Brain microvascular endothelial cell (primary cell): ENCODE measurements at regions not wholly inside any gene's neighbourhood (a gene's known extent, or its start where the extent isn't known, plus 50 kb on each side); places are given as distances from the start of the nearest gene placed in this dataset.

Experiments used
- DNase-seq: peaks from one replicate; pipeline ENCODE4 v3.0.0-alpha.2; 2020
- H3K27ac ChIP-seq: fragments of 250-450 bp; sonication (Bioruptor Pico); 2 replicates; pipeline ENCODE4 v1.5.1; 2020; ENCODE audit warnings: mild to moderate bottlenecking, moderate library complexity
- H3K27me3 ChIP-seq: fragments of 250-450 bp; sonication (Bioruptor Pico); replicated peaks from 2 replicates; pipeline ENCODE4 v1.5.1; 2020; ENCODE audit warnings: mild to moderate bottlenecking
- H3K36me3 ChIP-seq: fragments of 250-450 bp; sonication (Bioruptor Pico); replicated peaks from 2 replicates; pipeline ENCODE4 v1.5.1; 2020; ENCODE audit warnings: mild to moderate bottlenecking
- H3K4me3 ChIP-seq: 2 replicates; pipeline ENCODE4 v1.5.1; 2011; ENCODE audit warnings: low read depth, mild to moderate bottlenecking, control low read depth, low read length, moderate library complexity
- CTCF ChIP-seq: IDR thresholded peaks from 2 replicates; pipeline ENCODE4 v1.5.1; 2011; ENCODE audit warnings: low read depth, mild to moderate bottlenecking, moderate library complexity, low read length, control low read depth, inconsistent platforms; ENCODE audit errors: missing control alignments
- in situ Hi-C: cut with HindIII; loops from 2 replicates; pipeline ENCODE4 v1.10.0; 2017; ENCODE audit warnings: low sequenced_read_pairs, low pct_ligation_motif_present

DNA sequence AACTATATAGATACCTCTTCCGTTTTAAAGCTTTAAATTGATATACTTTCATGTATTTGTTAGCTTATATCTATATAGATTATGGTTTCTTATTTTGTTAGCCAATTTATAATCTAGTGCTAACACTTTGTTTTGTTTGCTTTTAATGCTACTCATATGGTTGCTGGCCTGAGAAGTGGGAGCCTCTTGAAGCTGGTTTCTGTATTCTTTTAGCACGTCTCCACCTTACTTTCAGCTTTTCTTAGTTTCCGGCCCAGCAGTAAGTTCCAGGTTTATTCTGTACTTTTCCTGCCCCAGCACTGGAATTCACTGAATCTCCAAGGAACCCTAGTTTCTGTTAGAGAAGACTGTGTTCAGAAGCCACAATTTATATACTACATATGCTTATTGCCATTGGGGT, 458.9 kb downstream of the PRR16 start:
- no peaks in the 10 kb centered on the region for H3K36me3 ChIP-seq
- H3K4me3 ChIP-seq: no peak overlapping the region
- in situ Hi-C loops: no loop called here
- H3K27me3 ChIP-seq: no peaks in the 10 kb centered on the region
- DNase-seq: no peak
- no peak overlapping the region for H3K27ac ChIP-seq
- no peak for TF ChIP-seq CTCF

DNA sequence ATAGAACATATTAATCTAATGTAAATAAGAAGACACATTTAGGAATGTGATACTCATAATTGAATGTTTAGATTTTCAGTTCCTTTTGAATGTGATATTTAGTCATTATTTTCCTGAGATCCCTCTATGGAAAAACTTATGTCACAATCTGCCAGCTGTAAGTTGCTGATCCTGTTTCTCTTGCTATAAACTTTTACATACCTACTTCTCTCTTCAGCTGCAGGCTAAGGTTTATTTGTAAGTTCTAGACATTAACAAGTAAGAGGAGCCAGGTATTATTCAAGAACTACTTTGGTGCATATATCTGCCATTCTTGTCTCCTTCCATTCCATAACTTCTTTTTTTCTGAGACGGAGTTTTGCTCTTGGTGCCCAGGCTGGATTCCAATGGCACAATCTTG, 462.4 kb downstream of the PRR16 start:
- H3K4me3 ChIP-seq: no peak overlapping the region
- TF ChIP-seq CTCF: no peak
- H3K27me3 ChIP-seq: no peaks in the 10 kb centered on the region
- no peaks in the 10 kb centered on the region for H3K36me3 ChIP-seq
- no peak for DNase-seq
- H3K27ac ChIP-seq: no peak overlapping the region
- in situ Hi-C loops: no loop called here

GRCh38 chr5:120927950-120928530, 463.9 kb downstream of the PRR16 start:
- in situ Hi-C loops: no loop called here
- Histone ChIP-seq H3K36me3 (no peaks in the 10 kb centered on the region), H3K27ac (no peak overlapping the region), H3K4me3 (no peak overlapping the region), H3K27me3 (no peaks in the 10 kb centered on the region)
- TF ChIP-seq CTCF: no peak
- DNase-seq: no peak

DNA sequence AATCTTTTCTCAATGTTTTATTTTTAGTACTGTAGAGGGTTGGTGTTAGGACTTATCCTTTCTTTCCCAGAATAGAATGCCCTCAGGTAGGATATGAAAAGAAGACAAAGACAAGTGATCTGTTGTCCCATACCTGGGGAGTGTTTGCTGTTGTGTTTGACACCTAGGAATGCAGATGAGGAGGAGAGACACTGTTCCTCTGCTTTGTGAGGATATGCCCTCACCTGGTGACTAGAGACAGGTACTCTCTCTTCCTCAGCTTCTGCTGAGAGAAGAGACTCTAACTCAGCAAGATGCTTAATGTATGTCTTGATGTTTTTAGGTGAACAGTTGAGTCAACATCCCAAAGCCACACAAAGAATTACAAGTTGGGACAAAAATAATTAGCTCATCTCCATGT, 468.4 kb downstream of the PRR16 start:
- Histone ChIP-seq H3K27ac (no peak overlapping the region), H3K4me3 (no peak overlapping the region), H3K36me3 (no peaks in the 10 kb centered on the region), H3K27me3 (no peaks in the 10 kb centered on the region)
- no peak for TF ChIP-seq CTCF
- no peak for DNase-seq
- in situ Hi-C loops: no loop called here

DNA sequence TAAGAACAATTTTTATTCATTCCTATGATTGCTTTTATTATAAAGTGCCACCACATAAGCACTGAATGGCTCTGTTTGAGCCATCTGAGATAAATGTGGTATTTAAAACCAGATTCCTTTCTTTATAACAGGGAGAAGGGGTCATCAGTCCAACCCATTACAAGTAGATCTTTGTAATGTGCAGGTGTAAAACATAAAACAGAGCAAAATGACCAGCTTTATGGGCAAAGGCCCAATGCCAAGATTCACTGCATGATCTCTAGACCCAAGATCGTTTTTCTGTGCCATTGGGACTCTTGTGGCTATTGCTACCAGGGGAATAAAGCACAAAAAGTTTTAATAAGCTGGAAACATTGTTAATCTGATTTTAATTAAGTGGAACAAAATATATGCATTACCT, 469.9 kb downstream of the PRR16 start:
- H3K4me3 ChIP-seq: no peak overlapping the region
- in situ Hi-C loops: no loop called here
- DNase-seq: no peak
- H3K27me3 ChIP-seq: no peaks in the 10 kb centered on the region
- no peak for TF ChIP-seq CTCF
- no peak overlapping the region for H3K27ac ChIP-seq
- H3K36me3 ChIP-seq: no peaks in the 10 kb centered on the region

DNA sequence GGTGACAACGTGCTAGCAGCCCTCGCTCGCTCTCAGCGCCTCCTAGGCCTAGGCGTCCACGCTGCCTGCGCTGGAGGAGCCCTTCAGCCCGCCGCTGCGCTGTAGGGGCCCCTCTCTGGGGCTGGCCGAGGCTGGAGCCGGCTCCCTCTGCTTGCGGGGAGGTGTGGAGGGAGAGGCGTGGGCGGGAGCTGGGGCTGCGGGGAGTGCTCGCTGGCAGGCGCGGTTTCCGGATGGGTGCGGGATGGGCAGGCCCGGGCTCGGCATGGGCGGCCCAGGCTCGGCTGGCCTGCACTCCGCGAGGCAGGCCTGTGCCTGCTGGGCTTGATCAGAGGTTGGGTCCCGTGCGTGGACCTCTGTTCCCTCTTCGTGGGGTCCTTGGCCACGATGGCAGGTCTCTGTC, 472.6 kb downstream of the PRR16 start:
- no peak overlapping the region for H3K27ac ChIP-seq
- in situ Hi-C loops: no loop called here
- DNase-seq: no peak
- H3K4me3 ChIP-seq: no peak overlapping the region
- no peaks in the 10 kb centered on the region for H3K36me3 ChIP-seq
- no peak for TF ChIP-seq CTCF
- no peaks in the 10 kb centered on the region for H3K27me3 ChIP-seq
